SK-N-MC (cell line): ENCODE measurements at regions not wholly inside any gene's neighbourhood (a gene's known extent, or its start where the extent isn't known, plus 50 kb on each side); places are given as distances from the start of the nearest gene placed in this dataset.

Experiments used
- DNase-seq: peaks from one replicate; pipeline ENCODE4 v3.0.0-alpha.2; 2011; ENCODE audit warnings: low read depth, low spot score
- H3K27ac ChIP-seq: fragments of 200-600 bp; sonication (generic); 2 replicates; pipeline ENCODE4 v1.5.1; 2016; ENCODE audit warnings: mixed run types
- H3K36me3 ChIP-seq: fragments of 200-600 bp; sonication (generic); 2 replicates; pipeline ENCODE4 v1.6.1; 2017; ENCODE audit warnings: antibody characterized with exemption, low read length, mixed read lengths; ENCODE audit not compliant: insufficient read depth
- H3K4me3 ChIP-seq: fragments of 200-600 bp; sonication (generic); 2 replicates; pipeline ENCODE4 v1.5.1; 2016
- H3K9ac ChIP-seq: fragments of 200-600 bp; sonication (generic); 2 replicates; pipeline ENCODE4 v1.8.0; 2017; ENCODE audit warnings: mixed run types, mixed read lengths; ENCODE audit not compliant: insufficient read length
- H3K9me3 ChIP-seq: fragments of 200-600 bp; sonication (generic); 2 replicates; pipeline ENCODE4 v1.6.1; 2017; ENCODE audit warnings: low read depth, mild to moderate bottlenecking, antibody characterized with exemption, low read length, moderate library complexity, mixed read lengths
- EZH2 ChIP-seq: fragments of 200-600 bp; sonication (generic); IDR thresholded peaks from one replicate; pipeline ENCODE4 v1.6.1; 2017; ENCODE audit warnings: antibody characterized with exemption
- FOXP2 ChIP-seq: optimal IDR thresholded peaks from 2 replicates; pipeline ENCODE3; 2011; ENCODE audit warnings: mild to moderate bottlenecking, moderate library complexity; ENCODE audit not compliant: insufficient read depth; ENCODE audit errors: extremely low read length, control extremely low read depth
- POLR2AphosphoS5 ChIP-seq: IDR thresholded peaks from 2 replicates; pipeline ENCODE4 v1.6.1; 2012; ENCODE audit warnings: mild to moderate bottlenecking, low read depth, low read length, borderline replicate concordance

- no peaks in the 10 kb centered on the region for H3K36me3 ChIP-seq
- TF ChIP-seq FOXP2 (no peak), POLR2AphosphoS5 (no peak), EZH2 (no peak)
- no peak for DNase-seq
These were observed 156.4 kb downstream of the ETNK1 start for GRCh38 chr12:22781339-22781738.

GRCh38 chr12:22787557-22787956, 162.6 kb downstream of the ETNK1 start:
- no peak overlapping the region for H3K9ac ChIP-seq
- H3K36me3 ChIP-seq = no peaks in the 10 kb centered on the region
- TF ChIP-seq POLR2AphosphoS5 (no peak), EZH2 (no peak), FOXP2 (no peak)
- no peak overlapping the region for H3K27ac ChIP-seq
- no peak overlapping the region for H3K4me3 ChIP-seq
- no peaks in the 10 kb centered on the region for H3K9me3 ChIP-seq
- no peak for DNase-seq

More at GRCh38 chr12:22781339-22781738, 156.4 kb downstream of the ETNK1 start:
- Histone ChIP-seq H3K9me3 (no peaks in the 10 kb centered on the region), H3K4me3 (no peak overlapping the region), H3K9ac (no peak overlapping the region), H3K27ac (no peak overlapping the region)

DNA sequence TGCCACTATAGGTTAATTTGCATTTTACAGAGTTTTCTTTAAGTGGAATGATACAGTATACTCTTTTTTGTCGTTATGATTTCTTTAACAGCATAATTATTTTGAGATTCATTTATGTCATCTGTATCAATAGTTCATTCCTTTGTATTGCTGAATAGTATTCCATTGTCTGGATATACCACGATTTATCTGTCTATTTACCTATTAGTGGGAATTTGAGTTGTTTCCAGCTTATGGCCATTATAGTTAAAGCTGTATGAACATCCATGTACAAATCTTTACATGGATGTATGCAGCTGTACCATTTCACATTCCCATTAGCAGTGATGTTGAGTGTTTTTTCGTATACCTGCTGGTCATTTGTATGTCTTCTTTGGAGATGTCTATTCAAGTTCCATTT, 163.9 kb downstream of the ETNK1 start:
- no peaks in the 10 kb centered on the region for H3K36me3 ChIP-seq
- no peak for DNase-seq
- H3K4me3 ChIP-seq = no peak overlapping the region
- TF ChIP-seq EZH2 (no peak), POLR2AphosphoS5 (no peak), FOXP2 (no peak)
- no peak overlapping the region for H3K9ac ChIP-seq
- H3K27ac ChIP-seq = no peak overlapping the region
- no peaks in the 10 kb centered on the region for H3K9me3 ChIP-seq

- TF ChIP-seq FOXP2 (no peak), EZH2 (no peak), POLR2AphosphoS5 (no peak)
- no peaks in the 10 kb centered on the region for H3K36me3 ChIP-seq
- no peak overlapping the region for H3K9ac ChIP-seq
- H3K4me3 ChIP-seq = no peak overlapping the region
- no peak overlapping the region for H3K27ac ChIP-seq
- no peak for DNase-seq
- no peaks in the 10 kb centered on the region for H3K9me3 ChIP-seq
These were observed 167.2 kb downstream of the ETNK1 start for GRCh38 chr12:22792138-22792537.

GRCh38 chr12:22794017-22794416, 169.0 kb downstream of the ETNK1 start:
- Histone ChIP-seq H3K4me3 (no peak overlapping the region), H3K27ac (no peak overlapping the region), H3K36me3 (no peaks in the 10 kb centered on the region), H3K9me3 (no peaks in the 10 kb centered on the region), H3K9ac (no peak overlapping the region)
- TF ChIP-seq EZH2 = no peak
- no peak for TF ChIP-seq FOXP2
- no peak for TF ChIP-seq POLR2AphosphoS5
- no peak for DNase-seq

- Histone ChIP-seq H3K36me3 (no peaks in the 10 kb centered on the region), H3K9me3 (no peaks in the 10 kb centered on the region), H3K4me3 (no peak overlapping the region), H3K9ac (no peak overlapping the region), H3K27ac (no peak overlapping the region)
- no peak for DNase-seq
- TF ChIP-seq FOXP2 (no peak), POLR2AphosphoS5 (no peak), EZH2 (no peak)
These were observed 172.1 kb downstream of the ETNK1 start for GRCh38 chr12:22796941-22797630.

DNA sequence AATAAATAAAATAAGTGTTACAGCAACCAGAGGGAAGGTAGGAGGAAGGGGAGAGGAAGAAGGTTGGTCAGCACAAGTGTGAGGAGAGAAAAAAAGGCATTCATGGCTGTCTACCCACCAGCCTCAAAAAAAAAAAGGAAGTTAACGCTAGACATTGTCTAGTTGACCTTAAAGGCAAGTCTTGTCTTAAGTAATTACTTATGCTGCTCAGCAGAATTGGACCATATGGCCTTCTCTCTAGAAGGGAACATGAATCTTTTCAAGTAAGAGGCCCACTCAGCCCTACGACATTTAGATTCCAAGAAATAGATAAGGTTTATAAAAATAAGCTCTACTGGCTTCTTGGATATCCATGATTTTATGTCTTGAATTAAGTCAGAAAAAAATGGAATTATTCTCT, 172.7 kb downstream of the ETNK1 start:
- Histone ChIP-seq H3K9me3 (no peaks in the 10 kb centered on the region), H3K4me3 (no peak overlapping the region), H3K36me3 (no peaks in the 10 kb centered on the region), H3K27ac (no peak overlapping the region), H3K9ac (no peak overlapping the region)
- DNase-seq = no peak
- TF ChIP-seq EZH2 = no peak
- TF ChIP-seq FOXP2 = no peak
- TF ChIP-seq POLR2AphosphoS5 = no peak

DNA sequence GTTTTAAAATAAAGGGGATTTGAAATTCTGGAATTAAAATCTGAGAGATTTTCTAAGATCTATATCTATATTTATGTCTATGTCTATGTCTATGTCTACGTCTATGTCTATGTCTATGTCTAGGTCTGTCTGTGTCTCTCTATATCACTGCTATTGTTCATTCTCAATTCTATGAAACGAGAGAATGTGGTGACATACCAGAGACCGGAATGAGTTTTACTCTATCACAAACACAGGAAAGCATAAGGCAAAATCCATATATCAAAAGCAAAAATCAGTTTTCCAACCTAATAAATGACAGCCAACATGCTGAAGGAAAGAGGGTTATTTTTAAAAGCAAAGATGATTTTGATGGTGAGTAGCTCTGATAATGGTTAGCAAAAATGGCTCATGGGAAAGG, 173.1 kb downstream of the ETNK1 start:
- Histone ChIP-seq H3K27ac (no peak overlapping the region), H3K36me3 (no peaks in the 10 kb centered on the region), H3K4me3 (no peak overlapping the region), H3K9me3 (no peaks in the 10 kb centered on the region), H3K9ac (no peak overlapping the region)
- no peak for DNase-seq
- TF ChIP-seq POLR2AphosphoS5 (no peak), EZH2 (no peak), FOXP2 (no peak)

DNA sequence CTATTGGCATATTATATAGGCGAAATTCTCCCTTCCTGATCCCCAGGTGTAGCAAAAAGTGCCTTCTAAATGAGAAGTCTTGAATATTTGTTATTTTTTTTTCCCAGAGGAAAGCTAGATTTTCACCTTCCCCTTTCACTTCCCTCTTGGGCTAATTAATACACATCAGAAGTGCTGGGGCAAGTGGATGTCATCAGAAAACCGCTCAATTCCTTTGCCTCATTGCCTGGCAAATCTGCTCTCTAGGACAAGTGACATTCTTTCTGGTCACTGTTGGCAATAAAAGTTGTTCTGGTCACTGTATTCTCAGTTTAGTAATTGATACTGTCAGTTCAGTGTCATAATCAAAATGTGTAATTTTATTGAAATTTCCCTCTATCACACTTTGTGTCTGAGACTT, 174.5 kb downstream of the ETNK1 start:
- H3K9me3 ChIP-seq = no peaks in the 10 kb centered on the region
- DNase-seq = no peak
- no peaks in the 10 kb centered on the region for H3K36me3 ChIP-seq
- no peak overlapping the region for H3K27ac ChIP-seq
- TF ChIP-seq EZH2 (no peak), FOXP2 (no peak), POLR2AphosphoS5 (no peak)
- no peak overlapping the region for H3K4me3 ChIP-seq
- no peak overlapping the region for H3K9ac ChIP-seq
